SH-SY5Y (cell line): ENCODE measurements at regions not wholly inside any gene's neighbourhood (a gene's known extent, or its start where the extent isn't known, plus 50 kb on each side); places are given as distances from the start of the nearest gene placed in this dataset.

Experiments
- GATA2 ChIP-seq: IDR thresholded peaks from 2 replicates; pipeline ENCODE4 v1.6.1; 2011; ENCODE audit warnings: mild to moderate bottlenecking, low read depth, low read length
- GATA3 ChIP-seq: IDR thresholded peaks from 2 replicates; pipeline ENCODE4 v1.6.1; 2011; ENCODE audit warnings: low read depth, mild to moderate bottlenecking, low read length, moderate library complexity

DNA sequence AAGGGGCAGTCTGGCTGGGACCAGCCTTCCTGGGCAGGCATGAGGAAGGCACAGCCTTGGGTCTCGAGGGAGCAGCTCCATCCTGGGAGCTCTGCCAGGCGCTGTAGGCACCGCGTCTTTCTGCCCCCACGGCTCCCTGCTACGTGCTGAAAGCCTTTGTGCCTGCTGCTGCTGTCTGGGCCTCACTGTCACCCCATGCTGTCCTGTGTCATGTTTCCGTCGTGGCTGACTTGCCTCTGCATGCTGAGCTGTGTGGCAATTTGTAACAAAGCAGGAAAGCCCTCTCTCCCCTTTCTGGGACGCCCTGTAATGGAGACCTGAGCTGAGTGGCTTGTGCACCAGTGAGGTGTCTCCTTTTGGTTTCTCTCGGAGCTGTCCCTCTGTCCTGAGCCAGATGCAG lies 152.5 kb downstream of the TSN start:
- TF ChIP-seq GATA3 (no peak), GATA2 (no peak)
